HepG2 (cell line): ENCODE measurements at regions not wholly inside any gene's neighbourhood (a gene's known extent, or its start where the extent isn't known, plus 50 kb on each side); places are given as distances from the start of the nearest gene placed in this dataset.

Experiments used
- ATAC-seq: fragments of 200-7000 bp; cut with Tn5 transposase; 3 replicates; pipeline ENCODE4 v1.9.1; 2020; ENCODE audit warnings: mild to moderate bottlenecking, moderate library complexity
- BruUV-seq: library from RNA; stranded (reverse); fragments of 400-500 nt; replicated peaks from 2 replicates; lab custom pipeline; 2021; lab: Mats Ljungman, UMichigan
- CTCF ChIA-PET: fragments of 300-600 bp; formaldehyde crosslinking; extraction: SDS; loops from one replicate; lab custom pipeline; 2021; ENCODE audit warnings: low total read pairs, inconsistent platforms, low intra/inter-chr PET ratio; lab: Yijun Ruan, JAX
- POLR2A ChIA-PET: fragments of 350-600 bp; sonication (Branson Sonifier 250); formaldehyde crosslinking; loops from one replicate; lab custom pipeline; 2020; ENCODE audit warnings: antibody characterized with exemption, inconsistent platforms; lab: Yijun Ruan, JAX
- DNase-seq: peaks from one replicate; pipeline ENCODE4 v3.0.0-alpha.2; 2015; ENCODE audit warnings: low spot score
- FAIRE-seq: peaks from 3 replicates; lab custom pipeline; 2011; peaks lifted over from hg19 to GRCh38; lab: Jason Lieb, UNC
- H2AFZ ChIP-seq: one replicate; pipeline ENCODE4 v1.6.1; 2011; ENCODE audit warnings: low read length, inconsistent platforms
- H3K27ac ChIP-seq: fragments of 300-600 bp; 3 replicates; pipeline ENCODE4 v1.8.0; 2011; ENCODE audit warnings: mixed run types, mild to moderate bottlenecking, mixed read lengths, low read length, inconsistent platforms; ENCODE audit not compliant: insufficient read depth; ENCODE audit errors: extremely low read length
- H3K27me3 ChIP-seq, 2 experiments: fragments of 200-600 bp in 1 of 2; 2 replicates in 1 of 2; 3 replicates in 1 of 2; pipeline versions ENCODE4 v1.6.0 to v1.8.0; 2011; ENCODE audit warnings: low read length in 2 of 2, mild to moderate bottlenecking in 2 of 2, moderate library complexity in 2 of 2, inconsistent platforms in 1 of 2; ENCODE audit not compliant: insufficient read depth in 2 of 2, control insufficient read depth in 1 of 2
- H3K36me3 ChIP-seq, 2 experiments: fragments of 200-600 bp in 1 of 2; replicated peaks in 1 of 2; 2 replicates in 1 of 2; 3 replicates in 1 of 2; pipeline versions ENCODE4 v1.5.1 to v1.8.0; 2011; ENCODE audit warnings: low read length in 2 of 2, inconsistent platforms in 1 of 2; ENCODE audit not compliant: insufficient read depth in 2 of 2, control insufficient read depth in 1 of 2
- H3K4me1 ChIP-seq: 2 replicates; pipeline ENCODE4 v1.5.1; 2012; ENCODE audit warnings: low read length, inconsistent platforms; ENCODE audit not compliant: insufficient read depth
- H3K4me2 ChIP-seq: 2 replicates; pipeline ENCODE4 v1.6.0; 2011; ENCODE audit warnings: low read depth, low read length, inconsistent platforms
- H3K4me3 ChIP-seq, 3 experiments: fragments of 200-600 bp in 1 of 3; sonication (generic), shearing (Covaris generic) in 1 of 3; replicated peaks in 1 of 3; 2 replicates each; pipeline ENCODE4 v1.5.1; 2011 to 2016; ENCODE audit warnings: low read length in 3 of 3, inconsistent platforms in 2 of 3, low read depth in 2 of 3, mild to moderate bottlenecking in 2 of 3, control low read depth in 1 of 3, mixed read lengths in 1 of 3; ENCODE audit not compliant: insufficient read depth in 1 of 3
- H3K79me2 ChIP-seq: one replicate; pipeline ENCODE4 v1.6.1; 2011; ENCODE audit warnings: low read length, inconsistent platforms; ENCODE audit not compliant: insufficient read depth
- H3K9ac ChIP-seq: 2 replicates; pipeline ENCODE4 v1.6.0; 2011; ENCODE audit warnings: mild to moderate bottlenecking, low read depth, low read length, inconsistent platforms; ENCODE audit not compliant: insufficient read depth
- H3K9me3 ChIP-seq: 2 replicates; pipeline ENCODE4 v1.5.1; 2012; ENCODE audit warnings: mild to moderate bottlenecking, low read length
- H4K20me1 ChIP-seq: 2 replicates; pipeline ENCODE4 v1.6.0; 2011; ENCODE audit warnings: inconsistent platforms, mild to moderate bottlenecking, low read length, moderate library complexity; ENCODE audit not compliant: insufficient read depth
- AGO2 ChIP-seq: fragments of 200-400 bp; formaldehyde crosslinking; optimal IDR thresholded peaks from 2 replicates; pipeline ENCODE3; 2017; ENCODE audit warnings: mild to moderate bottlenecking, low read depth, low read length, moderate library complexity
- KDM2A ChIP-seq: sonication (generic); formaldehyde crosslinking; IDR thresholded peaks from 2 replicates; pipeline ENCODE4 v1.4.0; 2020; ENCODE audit warnings: low read depth, missing genetic modification reagents, borderline replicate concordance
- NFATC3 ChIP-seq: sonication (generic); formaldehyde crosslinking; IDR thresholded peaks from 2 replicates; pipeline ENCODE4 v1.5.1; 2020; ENCODE audit warnings: mild to moderate bottlenecking, missing genetic modification reagents
- PHF21A ChIP-seq: sonication (generic); formaldehyde crosslinking; IDR thresholded peaks from 2 replicates; pipeline ENCODE4 v1.5.0; 2020; ENCODE audit warnings: mild to moderate bottlenecking, missing genetic modification reagents
- PHF8 ChIP-seq: sonication (generic); formaldehyde crosslinking; IDR thresholded peaks from 2 replicates; pipeline ENCODE4 v1.5.0; 2020; ENCODE audit warnings: missing genetic modification reagents
- SRSF9 ChIP-seq: fragments of 200-400 bp; formaldehyde crosslinking; IDR thresholded peaks from 2 replicates; pipeline ENCODE4 v1.6.1; 2018; ENCODE audit warnings: borderline replicate concordance, mild to moderate bottlenecking, low read depth, low read length; ENCODE audit not compliant: insufficient read depth, poor library complexity, severe bottlenecking
- TCF7L2 ChIP-seq: IDR thresholded peaks from 2 replicates; pipeline ENCODE4 v1.6.1; 2011; ENCODE audit warnings: mild to moderate bottlenecking, low read depth, low read length, moderate library complexity
- YEATS2 ChIP-seq: sonication (generic); formaldehyde crosslinking; IDR thresholded peaks from 2 replicates; pipeline ENCODE4 v1.4.0; 2020; ENCODE audit warnings: missing genetic modification reagents, borderline replicate concordance
- ZNF292 ChIP-seq: sonication (generic); formaldehyde crosslinking; IDR thresholded peaks from 2 replicates; pipeline ENCODE4 v1.8.1; 2022; ENCODE audit warnings: mild to moderate bottlenecking, low read depth, missing genetic modification reagents, borderline replicate concordance
- ZNF652 ChIP-seq: IDR thresholded peaks from 2 replicates; pipeline ENCODE4 v1.6.1; 2016; ENCODE audit warnings: low read depth, borderline replicate concordance
- ZNF776 ChIP-seq: sonication (generic); formaldehyde crosslinking; IDR thresholded peaks from 2 replicates; pipeline ENCODE4 v1.4.0; 2020; ENCODE audit warnings: mild to moderate bottlenecking, missing genetic modification reagents
- whole genome bisulfite sequencing: methylation state at CpG from one replicate; pipeline ENCODE4 v1.1.6; 2017; ENCODE audit warnings: low lambda C conversion rate; 5-methylcytosine and 5-hydroxymethylcytosine counted together
- in situ Hi-C: cut with HindIII; loops from 2 replicates; pipeline ENCODE4 v1.10.0; 2017; ENCODE audit warnings: low pct_unique_long_range_greater_than_20kb; ENCODE audit not compliant: extremely low pct_ligation_motif_present
- intact Hi-C: fragments of 100-400 bp; cut with micrococcal nuclease; formaldehyde crosslinking; loops from one replicate; pipeline ENCODE4 v1.10.0; 2022; ENCODE audit not compliant: unreplicated experiment
- TF ChIP-seq, protein P1 (sequence below): sonication (generic); formaldehyde crosslinking; IDR thresholded peaks from 2 replicates; pipeline ENCODE4 v1.4.0; 2020; ENCODE audit warnings: missing genetic modification reagents, borderline replicate concordance
- TF ChIP-seq, protein P2 (sequence below): IDR thresholded peaks from 2 replicates; pipeline ENCODE4 v1.6.1; 2016

DNA sequence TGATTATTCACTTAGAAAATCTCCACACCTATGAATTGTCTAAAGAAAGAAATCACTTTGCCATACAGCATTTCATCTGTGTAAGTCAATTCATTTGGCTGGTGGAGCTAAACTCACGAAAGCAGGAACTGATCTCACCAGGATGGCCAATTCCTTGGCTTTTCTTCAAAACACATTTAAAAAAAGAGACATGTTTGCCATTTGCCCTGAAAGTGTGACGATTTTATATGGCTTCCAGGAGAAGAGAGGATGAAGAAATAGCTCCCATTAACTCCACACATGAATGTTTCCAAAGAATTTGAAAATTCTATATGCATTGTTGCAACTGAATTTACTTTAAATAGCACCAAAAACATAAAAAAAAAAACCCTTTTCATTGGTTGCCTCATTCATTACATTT, 334.7 kb downstream of the DMRT2 start:
- H3K4me2 ChIP-seq: no peak overlapping the region
- H3K4me3 ChIP-seq: no peak overlapping the region
- ChIA-PET CTCF (no interaction called here), POLR2A (no interaction called here)
- no peak overlapping the region for H2AFZ ChIP-seq
- in situ Hi-C loops (no loop called here), intact Hi-C loops (no loop called here)
- no peaks in the 10 kb centered on the region for H3K79me2 ChIP-seq
- no peaks in the 10 kb centered on the region for H4K20me1 ChIP-seq
- WGBS: 0% methylated on average over 2 of the region's 2 CpGs
- no peaks in the 10 kb centered on the region; a peak in 1 of 5 replicates for H3K27me3 ChIP-seq
- no peak overlapping the region for H3K27ac ChIP-seq
- H3K36me3 ChIP-seq: no peaks in the 10 kb centered on the region
- ATAC-seq (no peak), FAIRE-seq (no peak), DNase-seq (no peak)
- no peak for TF ChIP-seq NFATC3 (CRISPR knock-in tag)
- no peaks in the 10 kb centered on the region for H3K4me1 ChIP-seq
- no peaks in the 10 kb centered on the region for H3K9me3 ChIP-seq
- BruUV-seq: no TSS peak
- no peak overlapping the region for H3K9ac ChIP-seq

DNA sequence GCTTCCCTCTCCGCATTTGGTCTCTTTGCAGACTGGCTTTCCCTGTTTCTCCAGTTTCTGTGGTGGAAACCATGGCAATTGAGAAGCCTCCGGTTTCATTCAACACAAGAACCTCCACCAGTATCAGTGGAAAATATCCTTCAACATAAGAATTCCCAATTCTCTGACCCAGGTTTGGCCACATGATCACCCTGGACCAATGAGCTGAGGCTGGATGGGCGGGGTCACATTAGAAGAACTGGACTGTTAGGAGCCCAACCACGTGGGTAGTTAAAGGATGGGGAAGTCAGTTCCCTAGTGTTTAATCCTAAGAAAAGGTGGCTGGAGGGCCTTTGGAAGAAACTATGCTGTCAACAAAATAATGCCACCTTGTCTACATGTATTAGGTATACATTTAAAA, 336.3 kb downstream of the DMRT2 start:
- H3K27ac ChIP-seq: no peak overlapping the region
- FAIRE-seq: no peak
- WGBS: 46% methylated on average over 4 of the region's 4 CpGs
- H3K9me3 ChIP-seq: no peaks in the 10 kb centered on the region
- H3K27me3 ChIP-seq: no peaks in the 10 kb centered on the region; a peak in 1 of 5 replicates
- no peak overlapping the region for H2AFZ ChIP-seq
- no peaks in the 10 kb centered on the region for H4K20me1 ChIP-seq
- H3K36me3 ChIP-seq: no peaks in the 10 kb centered on the region
- CTCF ChIA-PET: no interaction called here
- POLR2A ChIA-PET: no interaction called here
- no peak overlapping the region for H3K4me3 ChIP-seq
- intact Hi-C loops (no loop called here), in situ Hi-C loops (no loop called here)
- H3K79me2 ChIP-seq: no peaks in the 10 kb centered on the region
- H3K9ac ChIP-seq: no peak overlapping the region
- no peaks in the 10 kb centered on the region for H3K4me1 ChIP-seq
- TF ChIP-seq, protein P1, sequence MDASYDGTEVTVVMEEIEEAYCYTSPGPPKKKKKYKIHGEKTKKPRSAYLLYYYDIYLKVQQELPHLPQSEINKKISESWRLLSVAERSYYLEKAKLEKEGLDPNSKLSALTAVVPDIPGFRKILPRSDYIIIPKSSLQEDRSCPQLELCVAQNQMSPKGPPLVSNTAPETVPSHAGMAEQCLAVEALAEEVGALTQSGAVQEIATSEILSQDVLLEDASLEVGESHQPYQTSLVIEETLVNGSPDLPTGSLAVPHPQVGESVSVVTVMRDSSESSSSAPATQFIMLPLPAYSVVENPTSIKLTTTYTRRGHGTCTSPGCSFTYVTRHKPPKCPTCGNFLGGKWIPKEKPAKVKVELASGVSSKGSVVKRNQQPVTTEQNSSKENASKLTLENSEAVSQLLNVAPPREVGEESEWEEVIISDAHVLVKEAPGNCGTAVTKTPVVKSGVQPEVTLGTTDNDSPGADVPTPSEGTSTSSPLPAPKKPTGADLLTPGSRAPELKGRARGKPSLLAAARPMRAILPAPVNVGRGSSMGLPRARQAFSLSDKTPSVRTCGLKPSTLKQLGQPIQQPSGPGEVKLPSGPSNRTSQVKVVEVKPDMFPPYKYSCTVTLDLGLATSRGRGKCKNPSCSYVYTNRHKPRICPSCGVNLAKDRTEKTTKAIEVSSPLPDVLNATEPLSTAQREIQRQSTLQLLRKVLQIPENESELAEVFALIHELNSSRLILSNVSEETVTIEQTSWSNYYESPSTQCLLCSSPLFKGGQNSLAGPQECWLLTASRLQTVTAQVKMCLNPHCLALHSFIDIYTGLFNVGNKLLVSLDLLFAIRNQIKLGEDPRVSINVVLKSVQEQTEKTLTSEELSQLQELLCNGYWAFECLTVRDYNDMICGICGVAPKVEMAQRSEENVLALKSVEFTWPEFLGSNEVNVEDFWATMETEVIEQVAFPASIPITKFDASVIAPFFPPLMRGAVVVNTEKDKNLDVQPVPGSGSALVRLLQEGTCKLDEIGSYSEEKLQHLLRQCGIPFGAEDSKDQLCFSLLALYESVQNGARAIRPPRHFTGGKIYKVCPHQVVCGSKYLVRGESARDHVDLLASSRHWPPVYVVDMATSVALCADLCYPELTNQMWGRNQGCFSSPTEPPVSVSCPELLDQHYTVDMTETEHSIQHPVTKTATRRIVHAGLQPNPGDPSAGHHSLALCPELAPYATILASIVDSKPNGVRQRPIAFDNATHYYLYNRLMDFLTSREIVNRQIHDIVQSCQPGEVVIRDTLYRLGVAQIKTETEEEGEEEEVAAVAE (CRISPR knock-in tag): no peak
- no peak for TF ChIP-seq ZNF776 (CRISPR knock-in tag)
- TF ChIP-seq, protein P2, sequence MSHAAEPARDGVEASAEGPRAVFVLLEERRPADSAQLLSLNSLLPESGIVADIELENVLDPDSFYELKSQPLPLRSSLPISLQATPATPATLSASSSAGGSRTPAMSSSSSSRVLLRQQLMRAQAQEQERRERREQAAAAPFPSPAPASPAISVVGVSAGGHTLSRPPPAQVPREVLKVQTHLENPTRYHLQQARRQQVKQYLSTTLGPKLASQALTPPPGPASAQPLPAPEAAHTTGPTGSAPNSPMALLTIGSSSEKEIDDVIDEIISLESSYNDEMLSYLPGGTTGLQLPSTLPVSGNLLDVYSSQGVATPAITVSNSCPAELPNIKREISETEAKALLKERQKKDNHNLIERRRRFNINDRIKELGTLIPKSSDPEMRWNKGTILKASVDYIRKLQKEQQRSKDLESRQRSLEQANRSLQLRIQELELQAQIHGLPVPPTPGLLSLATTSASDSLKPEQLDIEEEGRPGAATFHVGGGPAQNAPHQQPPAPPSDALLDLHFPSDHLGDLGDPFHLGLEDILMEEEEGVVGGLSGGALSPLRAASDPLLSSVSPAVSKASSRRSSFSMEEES (CRISPR knock-in tag): no peak
- no peak for TF ChIP-seq ZNF652 (CRISPR knock-in tag)
- TF ChIP-seq KDM2A (CRISPR knock-in tag): no peak
- TF ChIP-seq ZNF292 (CRISPR knock-in tag): no peak
- TF ChIP-seq PHF8 (CRISPR knock-in tag): no peak
- TF ChIP-seq YEATS2: no peak
- TF ChIP-seq AGO2: no peak
- TF ChIP-seq SRSF9: no peak
- TF ChIP-seq TCF7L2: no peak
- TF ChIP-seq PHF21A (CRISPR knock-in tag): no peak
- DNase-seq: no peak
- H3K4me2 ChIP-seq: no peak overlapping the region
- no TSS peak for BruUV-seq
- ATAC-seq: no peak
